Natural killer cell (primary cell): ENCODE measurements at regions not wholly inside any gene's neighbourhood (a gene's known extent, or its start where the extent isn't known, plus 50 kb on each side); places are given as distances from the start of the nearest gene placed in this dataset.

Source experiments
- ATAC-seq, 3 donors: fragments of 150-1000 bp in 2 of 3; fragments of 200-7000 bp in 1 of 3; cut with Tn5 transposase; 1 replicate in 1 of 3; 2 replicates in 2 of 3; pipeline ENCODE4 v1.10.0; 2021; ENCODE audit warnings: mild to moderate bottlenecking in 2 of 3, moderate library complexity in 2 of 3
- DNase-seq, 2 donors: peaks; one replicate each; pipeline versions ENCODE4 v3.0.0 to v3.0.0-alpha.2; 2013 to 2021; ENCODE audit warnings: mixed read lengths in 1 of 2
- H3K27ac ChIP-seq: one replicate; pipeline ENCODE4 v1.5.1; 2013; ENCODE audit warnings: mild to moderate bottlenecking, low read length
- H3K27me3 ChIP-seq: one replicate; pipeline ENCODE4 v1.6.1; 2013; ENCODE audit warnings: low read length; ENCODE audit not compliant: control insufficient read depth, insufficient read depth
- H3K36me3 ChIP-seq: one replicate; pipeline ENCODE4 v1.6.1; 2013; ENCODE audit warnings: low read length; ENCODE audit not compliant: control insufficient read depth, insufficient read depth
- H3K4me1 ChIP-seq: one replicate; pipeline ENCODE4 v1.6.1; 2013; ENCODE audit warnings: low read length; ENCODE audit not compliant: control insufficient read depth, insufficient read depth
- H3K4me3 ChIP-seq: one replicate; pipeline ENCODE4 v1.5.1; 2013; ENCODE audit warnings: low read length
- H3K9me3 ChIP-seq: one replicate; pipeline ENCODE4 v1.6.1; 2013; ENCODE audit warnings: low read length; ENCODE audit not compliant: control insufficient read depth, insufficient read depth
- H3K27ac Mint-ChIP-seq, 2 donors: one replicate each; pipeline ENCODE4 v1.8.0; 2022; ENCODE audit warnings: mild to moderate bottlenecking in 2 of 2, mixed read lengths in 2 of 2, moderate library complexity in 1 of 2
- H3K27me3 Mint-ChIP-seq, 2 donors: one replicate each; pipeline ENCODE4 v1.8.0; 2022; ENCODE audit warnings: low read depth in 2 of 2, mixed read lengths in 2 of 2
- H3K36me3 Mint-ChIP-seq: one replicate; pipeline ENCODE4 v1.8.0; 2022; ENCODE audit warnings: mixed read lengths
- H3K4me1 Mint-ChIP-seq, 2 donors: one replicate each; pipeline ENCODE4 v1.8.0; 2022; ENCODE audit warnings: mixed read lengths in 2 of 2
- H3K4me3 Mint-ChIP-seq: one replicate; pipeline ENCODE4 v1.8.0; 2022; ENCODE audit warnings: mild to moderate bottlenecking, moderate library complexity, mixed read lengths
- H3K9me3 Mint-ChIP-seq, 2 donors: one replicate each; pipeline ENCODE4 v1.8.0; 2022; ENCODE audit warnings: mixed read lengths in 2 of 2
- WGBS: methylation state at CpG from one replicate; pipeline ENCODE4 v1.1.7; 2013; ENCODE audit warnings: missing lambda C conversion rate; ENCODE audit not compliant: insufficient coverage; 5-methylcytosine and 5-hydroxymethylcytosine counted together
- intact Hi-C: fragments of 100-400 bp; cut with micrococcal nuclease; formaldehyde crosslinking; loops from one replicate; pipeline ENCODE4 v1.14.2; 2022
- TF ChIP-seq, protein P1 (sequence below): fragments of 200-600 bp; IDR thresholded peaks from one replicate; pipeline ENCODE4 v1.8.0; 2022; ENCODE audit warnings: antibody characterized with exemption

- no peak overlapping the region for H3K4me3 Mint-ChIP-seq
Measured at GRCh38 chr9:79857188-79857587, 285.4 kb downstream of the TLE4 start.

GRCh38 chr9:79847074-79847473, 275.3 kb downstream of the TLE4 start:
- H3K4me3 Mint-ChIP-seq, result no peak overlapping the region
- peaks cover 19% of the 10 kb centered on the region for H3K36me3 Mint-ChIP-seq
- peaks cover 3 to 12% of the 10 kb centered on the region in 2 donors for H3K9me3 Mint-ChIP-seq
- TF ChIP-seq, protein P1, sequence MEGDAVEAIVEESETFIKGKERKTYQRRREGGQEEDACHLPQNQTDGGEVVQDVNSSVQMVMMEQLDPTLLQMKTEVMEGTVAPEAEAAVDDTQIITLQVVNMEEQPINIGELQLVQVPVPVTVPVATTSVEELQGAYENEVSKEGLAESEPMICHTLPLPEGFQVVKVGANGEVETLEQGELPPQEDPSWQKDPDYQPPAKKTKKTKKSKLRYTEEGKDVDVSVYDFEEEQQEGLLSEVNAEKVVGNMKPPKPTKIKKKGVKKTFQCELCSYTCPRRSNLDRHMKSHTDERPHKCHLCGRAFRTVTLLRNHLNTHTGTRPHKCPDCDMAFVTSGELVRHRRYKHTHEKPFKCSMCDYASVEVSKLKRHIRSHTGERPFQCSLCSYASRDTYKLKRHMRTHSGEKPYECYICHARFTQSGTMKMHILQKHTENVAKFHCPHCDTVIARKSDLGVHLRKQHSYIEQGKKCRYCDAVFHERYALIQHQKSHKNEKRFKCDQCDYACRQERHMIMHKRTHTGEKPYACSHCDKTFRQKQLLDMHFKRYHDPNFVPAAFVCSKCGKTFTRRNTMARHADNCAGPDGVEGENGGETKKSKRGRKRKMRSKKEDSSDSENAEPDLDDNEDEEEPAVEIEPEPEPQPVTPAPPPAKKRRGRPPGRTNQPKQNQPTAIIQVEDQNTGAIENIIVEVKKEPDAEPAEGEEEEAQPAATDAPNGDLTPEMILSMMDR, result no peak
- H3K27ac Mint-ChIP-seq, result no peak overlapping the region
- Histone ChIP-seq H3K36me3 (no peaks in the 10 kb centered on the region), H3K4me3 (no peak overlapping the region), H3K27ac (no peak overlapping the region), H3K4me1 (no peaks in the 10 kb centered on the region), H3K27me3 (no peaks in the 10 kb centered on the region), H3K9me3 (no peaks in the 10 kb centered on the region)
- no peak for DNase-seq
- intact Hi-C loops, result no loop called here
- no peak for ATAC-seq
- H3K27me3 Mint-ChIP-seq, result no peaks in the 10 kb centered on the region
- H3K4me1 Mint-ChIP-seq, result no peaks in the 10 kb centered on the region

More at GRCh38 chr9:79857188-79857587, 285.4 kb downstream of the TLE4 start:
- peaks cover 0 to 2% of the 10 kb centered on the region in 2 donors for H3K9me3 Mint-ChIP-seq
- intact Hi-C loops, result no loop called here
- no peak for DNase-seq
- no peaks in the 10 kb centered on the region for H3K27me3 Mint-ChIP-seq
- Histone ChIP-seq H3K9me3 (no peaks in the 10 kb centered on the region), H3K27me3 (no peaks in the 10 kb centered on the region), H3K27ac (no peak overlapping the region), H3K4me3 (no peak overlapping the region), H3K36me3 (no peaks in the 10 kb centered on the region), H3K4me1 (peaks cover 3% of the 10 kb centered on the region)
- ATAC-seq, result no peak
- H3K27ac Mint-ChIP-seq, result peak overlapping the region; percentile 79 to 89
- TF ChIP-seq, protein P1, result no peak
- H3K4me1 Mint-ChIP-seq, result peaks cover 15 to 20% of the 10 kb centered on the region in 2 donors
- WGBS, result 90% methylated on average over 2 of the region's 2 CpGs
- no peaks in the 10 kb centered on the region for H3K36me3 Mint-ChIP-seq

- H3K4me3 ChIP-seq, result no peak overlapping the region
- H3K27ac Mint-ChIP-seq, result no peak overlapping the region
- no peak overlapping the region for H3K27ac ChIP-seq
- DNase-seq (no peak), ATAC-seq (no peak)
- no peaks in the 10 kb centered on the region for H3K9me3 ChIP-seq
- TF ChIP-seq, protein P1, result no peak
- H3K4me1 Mint-ChIP-seq, result peaks cover under 1 to 7% of the 10 kb centered on the region in 2 donors
- intact Hi-C loops, result no loop called here
- no peaks in the 10 kb centered on the region for H3K9me3 Mint-ChIP-seq
- H3K36me3 Mint-ChIP-seq, result no peaks in the 10 kb centered on the region
- H3K27me3 ChIP-seq, result no peaks in the 10 kb centered on the region
- H3K27me3 Mint-ChIP-seq, result no peaks in the 10 kb centered on the region
- H3K4me1 ChIP-seq, result peaks cover under 1% of the 10 kb centered on the region
- no peak overlapping the region for H3K4me3 Mint-ChIP-seq
- WGBS, result 96% methylated on average over 6 of the region's 7 CpGs
- no peaks in the 10 kb centered on the region for H3K36me3 ChIP-seq
Measured at GRCh38 chr9:79829566-79830302, 258.0 kb downstream of the TLE4 start.

- Histone ChIP-seq H3K4me3 (no peak overlapping the region), H3K4me1 (peaks cover 11% of the 10 kb centered on the region), H3K36me3 (no peaks in the 10 kb centered on the region), H3K9me3 (no peaks in the 10 kb centered on the region), H3K27me3 (no peaks in the 10 kb centered on the region), H3K27ac (no peak overlapping the region)
- TF ChIP-seq, protein P1, result no peak
- ATAC-seq (no peak), DNase-seq (no peak)
- Mint-ChIP-seq H3K36me3 (no peaks in the 10 kb centered on the region), H3K4me1 (peaks cover 14 to 20% of the 10 kb centered on the region in 2 donors), H3K27ac (peak overlapping the region in 1 of 2 donors; percentile 5), H3K27me3 (peaks cover 0 to 12% of the 10 kb centered on the region in 2 donors), H3K9me3 (peaks cover 0 to 5% of the 10 kb centered on the region in 2 donors), H3K4me3 (no peak overlapping the region)
- 5% methylated on average over 2 of the region's 3 CpGs for WGBS
- intact Hi-C loops, result no loop called here
Measured at GRCh38 chr9:79824265-79824664, 252.5 kb downstream of the TLE4 start.
